OCI-LY1 (cell line): ENCODE measurements at regions not wholly inside any gene's neighbourhood (a gene's known extent, or its start where the extent isn't known, plus 50 kb on each side); places are given as distances from the start of the nearest gene placed in this dataset.

Experiments
- H2AFZ ChIP-seq: fragments of 200-600 bp; sonication (generic), shearing (Covaris generic); 2 replicates; pipeline ENCODE4 v1.6.0; 2014; ENCODE audit warnings: antibody characterized with exemption, mild to moderate bottlenecking, low read length
- H3F3A ChIP-seq: fragments of 200-600 bp; sonication (generic), shearing (Covaris generic); 2 replicates; pipeline ENCODE4 v1.6.0; 2014; ENCODE audit warnings: mild to moderate bottlenecking, antibody characterized with exemption, low read length, moderate library complexity; ENCODE audit not compliant: insufficient read depth
- H3K27ac ChIP-seq: fragments of 200-600 bp; sonication (generic); 2 replicates; pipeline ENCODE4 v1.5.1; 2014; ENCODE audit warnings: low read length, mixed run types, mild to moderate bottlenecking, low read depth; ENCODE audit not compliant: poor library complexity, severe bottlenecking
- H3K27me3 ChIP-seq: fragments of 200-600 bp; sonication (generic); 2 replicates; pipeline ENCODE4 v1.6.0; 2014; ENCODE audit warnings: antibody characterized with exemption, mild to moderate bottlenecking, low read length, moderate library complexity; ENCODE audit not compliant: insufficient read depth
- H3K36me3 ChIP-seq: fragments of 200-600 bp; sonication (generic); 2 replicates; pipeline ENCODE4 v1.6.1; 2014; ENCODE audit warnings: mild to moderate bottlenecking, antibody characterized with exemption, low read length, moderate library complexity, mixed read lengths; ENCODE audit not compliant: insufficient read depth
- H3K4me1 ChIP-seq: fragments of 200-600 bp; sonication (generic); 2 replicates; pipeline ENCODE4 v1.5.1; 2014; ENCODE audit warnings: mild to moderate bottlenecking, low read length, moderate library complexity; ENCODE audit not compliant: insufficient read depth, severe bottlenecking
- H3K4me2 ChIP-seq: fragments of 200-600 bp; sonication (generic), shearing (Covaris generic); 2 replicates; pipeline ENCODE4 v1.6.1; 2014; ENCODE audit warnings: low read length
- H3K4me3 ChIP-seq: fragments of 200-600 bp; sonication (generic); 2 replicates; pipeline ENCODE4 v1.5.1; 2014; ENCODE audit warnings: low read length, low read depth, mild to moderate bottlenecking, mixed read lengths; ENCODE audit not compliant: poor library complexity, severe bottlenecking
- H3K79me2 ChIP-seq: fragments of 200-600 bp; shearing (Covaris generic); 2 replicates; pipeline ENCODE4 v1.6.1; 2016; ENCODE audit warnings: mixed run types, low read length, mixed read lengths; ENCODE audit not compliant: insufficient read depth
- H3K9ac ChIP-seq: fragments of 200-600 bp; sonication (generic), shearing (Covaris generic); 2 replicates; pipeline ENCODE4 v1.6.1; 2014; ENCODE audit warnings: mild to moderate bottlenecking, low read length, mixed read lengths
- H3K9me2 ChIP-seq: fragments of 200-600 bp; sonication (generic), shearing (Covaris generic); 2 replicates; pipeline ENCODE4 v1.6.1; 2014; ENCODE audit warnings: low read depth, mild to moderate bottlenecking, low read length, mixed read lengths
- H3K9me3 ChIP-seq: fragments of 200-600 bp; shearing (Covaris generic); 2 replicates; pipeline ENCODE4 v1.6.1; 2014; ENCODE audit warnings: low read length, mixed read lengths
- H4K20me1 ChIP-seq: fragments of 200-600 bp; sonication (generic), shearing (Covaris generic); 2 replicates; pipeline ENCODE4 v1.6.0; 2016; ENCODE audit warnings: mild to moderate bottlenecking, low read length; ENCODE audit not compliant: insufficient read depth
- CTCF ChIP-seq: fragments of 200-600 bp; sonication (generic), shearing (Covaris generic); IDR thresholded peaks from 2 replicates; pipeline ENCODE4 v1.5.1; 2017; ENCODE audit warnings: mild to moderate bottlenecking, antibody characterized with exemption, low read length, moderate library complexity, mixed read lengths
- EZH2 ChIP-seq: fragments of 200-600 bp; sonication (generic), shearing (Covaris generic); IDR thresholded peaks from 2 replicates; pipeline ENCODE4 v1.8.0; 2017; ENCODE audit warnings: borderline replicate concordance, mixed run types, mild to moderate bottlenecking, antibody characterized with exemption, low read length, moderate library complexity, mixed read lengths

DNA sequence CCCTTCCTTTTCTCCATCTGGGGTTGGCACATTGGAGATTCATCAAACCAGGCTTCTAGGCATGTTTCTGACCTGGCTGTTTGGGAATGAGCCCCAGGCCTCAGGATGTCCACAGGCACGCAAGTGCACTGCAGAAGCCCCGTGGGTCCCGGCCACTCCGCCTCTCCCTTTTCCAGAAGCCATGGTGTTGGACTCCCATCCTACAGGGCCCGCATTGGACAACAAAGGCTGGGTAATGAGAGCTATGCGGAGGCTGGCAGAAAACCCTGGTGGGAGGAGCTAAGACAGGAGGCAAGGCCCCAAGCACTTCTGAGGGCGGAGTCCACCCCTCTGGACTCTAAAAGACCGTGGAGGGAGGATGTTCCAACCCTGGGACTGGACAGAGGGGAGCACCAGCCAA, 160.6 kb downstream of the OLFM1 start:
- Histone ChIP-seq H4K20me1 (no peaks in the 10 kb centered on the region), H3K4me1 (no peaks in the 10 kb centered on the region), H3K27ac (no peak overlapping the region), H3K79me2 (no peaks in the 10 kb centered on the region), H3K36me3 (no peaks in the 10 kb centered on the region), H3F3A (no peaks in the 10 kb centered on the region), H3K4me3 (no peak overlapping the region), H3K27me3 (0 out of 2 replicates have a peak, but pooled peaks cover 6% of the 10 kb centered on the region), H3K9ac (no peak overlapping the region), H3K9me3 (no peaks in the 10 kb centered on the region), H3K9me2 (no peaks in the 10 kb centered on the region), H3K4me2 (no peak overlapping the region), H2AFZ (no peak overlapping the region)
- TF ChIP-seq CTCF (no peak), EZH2 (no peak)

DNA sequence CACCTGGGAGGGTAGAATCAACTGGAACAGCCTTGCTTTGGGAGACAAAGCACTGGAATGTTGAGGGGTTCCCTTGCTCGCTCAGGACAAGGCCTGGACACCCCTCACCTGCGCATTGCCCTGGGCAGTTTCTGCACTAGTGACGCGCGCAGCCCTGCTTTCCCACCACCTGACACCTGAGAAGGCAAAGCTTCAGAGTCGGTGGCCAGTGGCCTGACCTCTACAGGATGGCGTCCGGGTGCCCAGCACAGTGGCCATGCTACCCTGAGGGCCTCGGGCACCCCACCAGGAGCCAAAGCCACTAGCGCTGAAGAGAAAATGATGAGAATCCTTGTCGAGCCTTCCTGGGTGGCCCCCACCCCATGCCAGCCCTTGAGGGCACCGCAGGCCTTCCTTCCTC, 161.3 kb downstream of the OLFM1 start:
- Histone ChIP-seq H3K4me3 (no peak overlapping the region), H4K20me1 (no peaks in the 10 kb centered on the region), H3K27ac (no peak overlapping the region), H3K4me1 (no peaks in the 10 kb centered on the region), H3K9me2 (no peaks in the 10 kb centered on the region), H3F3A (no peaks in the 10 kb centered on the region), H2AFZ (no peak overlapping the region), H3K4me2 (no peak overlapping the region), H3K27me3 (0 out of 2 replicates have a peak, but pooled peaks cover 6% of the 10 kb centered on the region), H3K9me3 (no peaks in the 10 kb centered on the region), H3K9ac (no peak overlapping the region), H3K36me3 (no peaks in the 10 kb centered on the region), H3K79me2 (no peaks in the 10 kb centered on the region)
- TF ChIP-seq EZH2 (no peak), CTCF (no peak)

GRCh38 chr9:135249191-135249590, 161.7 kb downstream of the OLFM1 start:
- Histone ChIP-seq H4K20me1 (no peaks in the 10 kb centered on the region), H3K36me3 (no peaks in the 10 kb centered on the region), H3K9me3 (no peaks in the 10 kb centered on the region), H3K4me3 (no peak overlapping the region), H3K27ac (no peak overlapping the region), H3K9me2 (no peaks in the 10 kb centered on the region), H3K4me1 (no peaks in the 10 kb centered on the region), H3K27me3 (0 out of 2 replicates have a peak, but pooled peaks cover 6% of the 10 kb centered on the region), H3K4me2 (no peak overlapping the region), H3F3A (no peaks in the 10 kb centered on the region), H3K9ac (no peak overlapping the region), H3K79me2 (no peaks in the 10 kb centered on the region), H2AFZ (no peak overlapping the region)
- no peak for TF ChIP-seq CTCF
- TF ChIP-seq EZH2 = no peak
